Right renal pelvis (tissue), 4 donors: ENCODE measurements at regions not wholly inside any gene's neighbourhood (a gene's known extent, or its start where the extent isn't known, plus 50 kb on each side); places are given as distances from the start of the nearest gene placed in this dataset.

ENCODE experiments used
- DNase-seq, 4 donors: peaks; one replicate each; pipeline ENCODE4 v3.0.0-alpha.2; 2013; ENCODE audit warnings: low read depth in 4 of 4, low spot score in 3 of 4, missing footprints in 1 of 4

DNA sequence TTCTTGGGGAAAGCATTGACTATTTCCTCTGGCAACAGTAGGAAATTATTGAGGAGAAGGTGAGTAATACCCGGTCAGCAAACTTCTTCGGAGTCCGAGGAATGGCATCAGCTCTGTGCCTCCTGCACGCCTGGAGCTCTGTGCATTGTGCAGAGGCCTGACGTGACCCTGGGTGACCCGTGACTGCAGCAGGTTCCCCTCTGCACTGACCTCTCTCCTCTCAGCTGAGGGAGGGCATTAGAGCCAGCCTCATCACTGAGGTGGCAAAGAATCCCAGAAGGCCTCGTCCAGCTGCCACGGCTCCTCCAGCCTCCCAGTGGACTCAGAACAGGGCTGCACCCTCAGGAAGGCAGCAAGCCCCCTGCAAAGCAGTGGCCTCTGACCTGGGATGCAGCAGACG lies 502.9 kb downstream of the CD83 start:
- no peak for DNase-seq

DNA sequence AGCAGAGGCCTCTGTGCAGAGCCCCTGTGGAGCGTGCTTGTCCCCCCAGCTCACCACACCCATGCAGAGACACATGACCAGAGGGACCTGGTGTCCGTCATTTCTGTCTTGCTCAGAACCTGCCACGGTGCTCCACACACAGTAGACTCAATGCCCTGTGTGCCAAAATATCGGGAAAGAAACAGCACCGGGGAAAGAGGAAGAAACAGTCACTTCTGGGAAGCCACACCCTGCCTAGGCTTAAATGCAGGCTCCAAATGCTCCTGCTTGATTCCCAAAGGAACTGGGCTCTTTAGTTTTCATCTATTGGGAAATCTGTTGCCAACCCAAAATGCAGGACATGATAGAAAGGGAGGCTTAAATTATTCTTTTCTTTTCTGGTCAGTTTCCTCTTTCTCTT lies 503.9 kb downstream of the CD83 start:
- DNase-seq = no peak

DNA sequence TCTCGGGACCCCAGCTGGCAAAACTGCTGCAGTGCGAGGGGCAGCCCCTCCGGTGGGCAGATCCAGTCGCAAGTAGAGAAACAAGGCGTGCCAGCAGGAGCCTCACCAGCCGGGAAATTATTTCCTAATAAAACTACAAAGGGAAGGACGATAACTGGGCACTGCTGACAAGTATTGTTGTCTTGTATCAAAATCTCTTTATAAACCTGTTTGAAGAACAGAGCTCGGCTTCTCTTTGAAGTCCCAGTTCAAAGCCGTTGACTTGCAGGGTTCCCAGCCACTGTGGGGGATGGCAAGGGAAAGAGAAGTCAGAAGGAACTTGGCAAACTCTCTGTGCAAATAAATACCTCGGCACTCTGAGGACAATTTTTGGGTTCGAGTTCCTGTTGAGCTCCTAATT lies 504.5 kb downstream of the CD83 start:
- no peak for DNase-seq

DNA sequence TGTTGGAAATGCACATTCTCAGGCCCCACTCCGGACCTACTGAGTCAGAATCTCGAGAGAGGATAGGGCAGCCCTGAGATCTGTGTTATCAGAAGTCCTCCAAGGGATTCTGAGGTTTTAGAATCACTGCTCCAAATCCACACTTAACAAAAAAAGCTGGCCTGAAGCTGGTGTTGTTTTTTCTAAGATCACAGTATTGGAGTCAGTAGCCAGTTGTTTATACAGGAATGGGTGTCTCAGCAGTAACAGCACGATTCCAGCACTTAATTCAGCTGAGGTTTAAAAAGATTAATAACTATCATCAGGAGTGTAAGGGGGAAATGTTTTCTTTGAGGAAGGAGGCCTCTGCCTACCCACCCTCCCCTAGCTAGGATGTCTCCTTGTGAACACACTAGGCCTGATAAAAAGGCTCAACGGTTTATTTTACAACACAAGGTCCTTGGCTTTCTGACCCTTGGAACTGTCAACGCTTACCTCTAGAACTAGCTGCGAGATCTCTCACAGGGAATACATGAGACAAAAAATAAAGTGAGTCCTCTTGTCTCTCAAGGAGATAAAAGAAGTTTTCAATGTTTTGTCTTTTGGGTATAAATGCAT lies 505.4 kb downstream of the CD83 start:
- no peak for DNase-seq

DNA sequence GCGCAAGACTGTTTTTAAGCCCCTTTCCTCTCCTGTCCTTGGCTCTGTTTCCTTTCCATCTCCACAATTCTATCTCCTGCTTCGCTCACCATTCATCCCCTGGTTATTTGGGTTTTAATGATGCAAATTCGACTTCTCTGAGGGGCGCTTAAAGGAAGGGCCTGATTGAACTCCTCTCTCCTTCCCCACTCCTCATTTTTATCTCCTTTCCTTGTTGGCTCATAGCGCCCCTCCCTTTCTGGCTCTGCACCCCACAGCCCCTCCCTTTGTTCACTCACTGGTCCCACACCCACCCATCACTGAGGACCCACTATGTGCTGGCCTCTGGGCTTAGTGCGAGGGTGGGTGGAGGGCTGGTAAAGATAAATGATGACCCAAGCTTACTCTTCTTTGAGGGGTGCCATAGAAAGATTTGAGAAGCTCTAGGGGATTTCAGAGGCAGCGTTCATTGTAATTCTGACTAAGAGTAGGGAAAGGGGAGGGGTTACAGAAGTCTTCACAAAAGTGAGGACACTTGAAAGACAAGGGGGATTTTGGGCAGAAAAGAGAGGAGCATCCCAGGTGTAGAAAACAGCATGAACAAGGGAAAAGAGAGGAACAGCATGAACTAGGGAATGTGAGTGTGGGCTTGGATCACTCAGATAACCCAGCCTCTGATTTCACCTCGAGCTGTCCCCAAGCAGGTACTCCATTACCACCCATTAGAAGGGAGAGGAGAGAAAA lies 507.8 kb downstream of the CD83 start:
- no peak for DNase-seq

DNA sequence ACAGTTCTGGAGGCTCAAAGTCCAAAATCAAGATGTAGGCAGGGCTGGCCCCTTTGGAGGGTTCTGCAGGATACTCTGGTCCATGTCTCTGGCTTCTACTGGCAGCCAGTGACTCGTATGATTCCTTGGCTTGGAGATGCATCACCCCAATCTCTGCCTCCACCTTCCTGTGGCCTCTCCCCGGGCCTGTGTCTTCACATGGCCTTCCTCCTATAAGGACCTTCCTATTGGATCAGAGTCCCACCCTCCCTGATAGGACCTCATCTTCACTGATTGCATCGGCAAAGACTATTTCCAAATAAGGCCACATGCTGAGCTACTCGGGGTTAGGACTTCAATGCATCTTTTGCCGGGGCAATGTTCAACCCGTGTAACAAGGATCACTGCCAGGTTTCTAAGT lies 509.0 kb downstream of the CD83 start:
- no peak for DNase-seq

DNA sequence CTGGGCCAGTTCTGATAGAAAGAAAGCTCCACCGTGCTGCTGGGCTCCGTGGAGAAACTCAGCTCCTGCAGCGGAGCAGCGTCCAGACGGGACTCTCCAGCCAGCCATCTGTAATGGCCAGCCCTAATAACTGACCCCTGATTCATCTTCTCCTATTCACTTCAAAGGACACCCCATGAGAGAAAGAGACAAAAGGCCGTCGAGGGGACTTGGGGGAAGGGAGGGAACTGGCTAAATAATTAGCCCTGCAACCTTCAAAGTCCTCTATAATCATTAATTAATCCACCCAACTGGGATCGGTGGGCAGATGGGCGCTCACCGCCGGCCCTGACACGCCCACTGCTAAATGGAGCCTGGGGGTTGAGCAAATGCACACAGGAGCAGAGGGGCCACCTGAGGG lies 512.4 kb downstream of the CD83 start:
- DNase-seq = no peak

DNA sequence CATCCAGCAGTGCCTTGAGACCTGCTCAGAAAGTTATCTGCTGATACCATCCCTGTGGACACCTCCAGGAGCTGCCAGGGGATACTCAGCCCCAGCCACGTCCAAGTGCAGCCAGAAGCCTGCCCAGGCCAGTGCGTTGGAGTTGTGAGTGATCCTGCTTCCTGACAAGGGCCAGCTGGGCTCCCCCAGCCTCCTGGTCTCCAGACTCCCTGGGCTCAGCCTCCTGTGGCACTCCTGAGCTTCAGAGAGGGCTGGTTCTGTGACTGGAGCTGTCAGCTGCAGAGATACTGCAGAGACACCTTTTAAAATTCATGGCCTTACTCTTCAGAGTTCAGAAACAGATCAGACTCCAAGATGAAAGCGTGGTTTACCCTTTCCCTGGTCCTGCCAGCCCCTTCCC lies 515.9 kb downstream of the CD83 start:
- DNase-seq = no peak

DNA sequence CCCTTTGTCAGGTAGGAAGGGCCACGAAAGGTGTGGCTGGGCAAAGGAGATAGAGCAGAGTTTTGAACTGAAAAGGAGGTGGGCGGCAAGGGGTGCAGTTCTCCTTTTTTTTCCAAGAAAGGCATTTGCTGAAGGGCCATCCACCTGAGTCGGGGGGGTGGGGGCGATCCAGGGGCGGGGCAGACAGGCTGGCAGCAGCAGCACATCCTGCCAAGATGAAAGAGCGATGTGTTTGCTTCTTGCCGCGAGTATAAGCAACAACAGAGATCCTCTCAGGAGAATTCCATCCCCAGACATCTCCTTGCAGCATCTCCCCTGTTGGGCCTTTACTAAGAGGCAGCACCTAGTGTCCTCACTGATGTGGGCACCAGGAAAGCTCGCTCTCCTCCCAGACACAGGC lies 516.5 kb downstream of the CD83 start:
- DNase-seq = no peak

DNA sequence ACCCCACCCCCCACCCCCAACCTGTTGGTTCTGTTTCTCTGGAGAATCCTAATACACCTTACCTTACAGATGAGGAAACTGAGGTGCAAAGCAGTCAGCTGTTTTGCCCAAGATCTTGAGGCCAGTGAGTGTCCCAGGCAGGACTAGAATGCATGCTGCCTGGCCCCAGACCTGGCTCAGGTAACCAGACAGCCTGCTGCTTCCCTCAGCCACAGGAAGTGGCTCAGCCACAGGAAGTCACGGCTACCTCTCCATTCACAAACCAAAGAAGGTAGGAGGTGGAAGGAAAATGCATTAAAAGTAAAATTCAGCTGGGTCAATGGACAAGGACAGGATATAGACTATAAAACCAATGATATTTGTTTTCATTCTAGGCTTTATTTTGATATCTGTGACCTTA lies 517.6 kb downstream of the CD83 start:
- no peak for DNase-seq

DNA sequence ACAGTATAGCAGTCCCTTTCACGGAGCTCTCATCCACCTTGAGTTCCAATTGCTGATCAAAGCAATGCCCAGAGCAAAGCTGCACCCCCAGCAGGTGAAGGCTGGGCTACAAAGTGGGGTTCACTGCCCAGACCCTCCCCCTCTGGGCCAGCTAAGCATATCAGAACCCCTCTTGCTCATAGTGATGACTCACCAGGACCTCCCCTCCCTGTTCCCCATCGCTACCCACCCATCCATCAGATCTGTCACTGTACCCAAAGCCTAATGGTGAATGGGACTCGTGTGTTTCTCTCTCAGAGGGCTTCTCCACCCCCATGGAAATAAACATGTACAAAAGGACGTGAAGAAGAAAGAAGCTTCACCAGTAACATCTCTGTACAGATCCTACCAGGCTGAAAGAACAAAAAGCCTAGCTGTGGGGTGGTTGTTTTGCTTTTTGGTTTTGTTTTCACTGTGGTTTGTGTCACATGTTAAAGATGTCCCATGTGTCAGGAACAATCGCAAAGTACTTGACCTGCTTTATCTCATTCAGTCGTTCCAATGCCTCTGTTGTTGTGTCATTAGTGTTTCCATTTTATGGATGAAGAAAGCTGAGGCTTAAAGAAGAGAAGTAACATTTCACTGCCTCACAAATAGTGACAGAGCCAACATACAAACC lies 518.5 kb downstream of the CD83 start:
- DNase-seq = no peak

DNA sequence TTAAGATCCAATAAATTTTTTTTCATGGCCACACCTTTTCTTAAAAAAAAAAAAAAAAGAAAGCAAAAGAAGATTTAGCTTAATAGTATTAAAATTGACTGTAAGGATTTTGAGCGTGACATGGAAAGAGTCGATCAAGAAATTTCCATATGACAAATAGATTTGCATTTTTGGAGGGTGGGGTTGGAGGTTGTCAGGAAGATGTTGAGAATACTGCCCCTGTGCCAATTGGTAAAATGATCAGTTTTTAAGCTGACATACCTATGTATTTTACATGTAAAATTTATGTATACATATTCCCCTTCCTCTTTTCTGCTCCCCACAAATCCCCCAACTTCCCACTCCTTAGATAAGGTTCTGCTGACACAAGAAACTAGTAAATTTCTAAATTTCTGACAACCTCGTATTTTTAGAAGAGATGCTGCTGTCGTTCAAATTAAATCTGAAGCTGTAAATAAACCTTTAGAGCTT lies 520.9 kb downstream of the CD83 start:
- no peak for DNase-seq

DNA sequence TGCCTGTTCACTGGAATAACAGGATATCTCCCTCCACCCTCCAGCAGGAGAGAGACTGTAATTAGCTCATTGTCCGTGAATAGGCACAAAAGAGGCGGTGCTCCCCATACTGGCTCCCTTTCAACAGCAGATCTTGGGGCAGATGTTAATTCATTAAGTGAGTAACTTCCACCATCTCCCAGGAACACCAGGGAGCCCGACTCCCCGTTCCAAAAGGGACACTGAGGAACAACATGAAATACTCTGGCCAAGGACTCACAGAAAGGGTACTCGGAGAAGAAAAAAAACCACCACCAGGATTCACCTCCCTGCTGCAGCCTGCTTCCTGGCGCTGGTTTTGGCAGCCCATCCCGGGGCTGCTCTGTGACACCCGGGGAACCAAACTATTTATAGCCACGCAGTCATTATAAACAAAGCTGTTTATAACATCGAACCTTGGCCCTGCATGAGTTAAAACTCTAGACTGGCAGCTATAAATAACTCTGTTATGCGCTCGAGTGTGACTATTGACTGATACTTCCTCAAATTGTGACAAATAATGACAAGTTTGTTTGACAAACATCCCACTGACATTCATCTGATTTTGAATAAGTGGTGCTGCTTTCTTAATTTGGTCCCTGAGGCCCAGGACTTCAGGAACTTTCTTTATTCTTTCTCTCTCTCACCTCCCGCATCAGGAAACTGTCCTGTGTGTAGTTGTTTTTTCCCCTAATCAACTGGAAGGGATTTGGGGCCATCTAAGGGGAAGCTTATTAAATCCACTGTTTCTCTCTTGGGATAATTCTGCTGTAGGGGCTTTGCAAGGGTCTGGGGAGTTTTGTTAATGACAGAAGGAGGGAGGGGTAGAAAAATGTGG lies 521.6 kb downstream of the CD83 start:
- no peak for DNase-seq

DNA sequence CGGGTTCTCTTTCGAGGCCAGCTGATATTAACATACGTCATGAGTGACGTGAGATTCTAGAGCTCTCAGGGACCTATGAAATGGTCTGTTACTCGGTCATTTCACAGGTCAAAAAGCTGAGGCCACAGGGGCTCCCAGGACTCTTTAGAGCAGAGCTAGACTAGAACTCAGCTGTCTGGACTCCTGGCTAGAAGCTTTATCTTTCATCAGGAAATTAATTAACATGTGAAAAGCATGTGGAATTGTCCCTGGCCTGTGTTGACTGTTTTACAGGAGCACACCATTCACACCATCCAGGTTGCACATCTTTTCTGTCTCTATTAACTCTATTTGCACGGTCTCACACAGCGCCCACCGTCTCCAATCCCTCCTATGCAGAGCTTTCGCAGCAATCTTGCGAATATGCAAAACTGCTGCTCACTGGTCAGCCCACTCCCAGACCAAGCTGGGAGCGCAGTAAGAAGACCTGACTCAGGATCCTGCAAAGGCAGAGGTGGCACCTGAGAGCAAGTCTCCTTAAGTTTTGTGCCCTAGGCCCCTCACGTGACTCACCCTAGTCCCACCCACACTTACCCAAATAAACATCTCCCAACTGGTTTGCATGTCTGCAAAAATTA lies 522.5 kb downstream of the CD83 start:
- no peak for DNase-seq

DNA sequence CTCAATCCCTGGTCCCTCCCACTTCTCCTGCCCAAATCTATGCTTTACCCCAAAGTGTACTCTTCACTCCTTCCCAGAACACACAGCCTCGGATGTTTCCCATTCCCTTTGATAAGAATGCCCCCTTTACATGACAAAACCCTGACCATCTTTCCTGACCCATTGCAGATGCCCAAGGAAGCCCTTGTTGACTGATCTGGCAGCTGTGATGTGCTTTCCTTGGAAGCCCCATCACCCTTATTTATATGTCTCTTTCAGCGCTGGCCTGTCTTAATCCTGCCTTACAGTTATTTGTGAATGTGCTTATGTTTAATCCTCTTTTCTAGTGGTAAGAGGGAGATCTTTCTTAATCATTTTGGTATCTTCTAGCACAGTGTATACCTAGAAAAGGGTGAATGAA lies 523.1 kb downstream of the CD83 start:
- DNase-seq = no peak

DNA sequence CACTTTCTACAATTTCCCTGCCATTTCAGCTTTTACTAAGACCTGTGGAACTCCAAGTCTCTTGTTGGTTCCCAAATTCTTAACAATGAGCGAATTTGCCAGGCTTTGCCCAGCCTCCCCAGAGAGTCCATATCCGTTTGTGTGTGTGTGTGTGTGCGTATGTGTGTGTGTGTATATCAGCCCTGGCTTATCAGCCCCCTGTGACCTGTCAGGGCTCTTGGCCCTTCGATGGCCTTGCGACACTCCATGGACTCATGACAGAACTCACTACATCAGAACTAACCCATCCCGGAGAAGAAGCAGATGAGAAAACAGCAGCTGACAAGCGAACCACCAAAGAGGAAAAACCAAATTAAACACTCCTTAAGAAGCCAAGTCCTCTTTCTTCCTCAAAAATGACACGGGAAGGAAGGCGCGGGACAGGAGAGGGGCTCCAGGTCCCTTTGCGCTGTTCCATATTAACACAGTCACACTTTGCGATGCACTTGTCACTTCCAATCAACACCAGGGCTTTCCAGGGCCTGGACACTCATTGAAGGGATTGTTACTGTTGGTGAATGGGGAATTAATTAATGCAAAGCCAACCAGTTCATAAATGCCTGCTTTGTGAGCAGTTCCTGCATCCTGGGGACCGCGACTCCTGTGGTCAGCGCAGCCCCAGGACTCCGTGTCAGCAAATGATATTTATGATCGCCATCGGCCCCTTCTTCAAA lies 524.0 kb downstream of the CD83 start:
- no peak for DNase-seq

DNA sequence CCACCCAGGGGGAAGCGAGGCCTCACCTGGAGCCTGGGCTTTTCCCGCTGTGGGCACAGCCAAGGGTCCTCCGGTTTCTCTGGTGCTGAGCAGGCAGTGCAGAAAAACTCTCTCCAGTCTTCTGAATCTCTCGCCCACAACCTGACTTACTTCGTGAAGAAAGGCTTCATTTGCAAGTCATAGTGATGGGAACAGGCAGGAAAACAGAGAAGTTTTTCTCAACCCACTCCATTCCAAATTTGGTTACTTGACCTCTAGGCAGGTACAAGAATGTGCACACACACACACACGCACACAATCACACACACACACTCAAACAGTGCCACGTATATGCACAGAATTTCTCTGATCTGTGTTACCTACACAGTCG lies 524.5 kb downstream of the CD83 start:
- DNase-seq = no peak

DNA sequence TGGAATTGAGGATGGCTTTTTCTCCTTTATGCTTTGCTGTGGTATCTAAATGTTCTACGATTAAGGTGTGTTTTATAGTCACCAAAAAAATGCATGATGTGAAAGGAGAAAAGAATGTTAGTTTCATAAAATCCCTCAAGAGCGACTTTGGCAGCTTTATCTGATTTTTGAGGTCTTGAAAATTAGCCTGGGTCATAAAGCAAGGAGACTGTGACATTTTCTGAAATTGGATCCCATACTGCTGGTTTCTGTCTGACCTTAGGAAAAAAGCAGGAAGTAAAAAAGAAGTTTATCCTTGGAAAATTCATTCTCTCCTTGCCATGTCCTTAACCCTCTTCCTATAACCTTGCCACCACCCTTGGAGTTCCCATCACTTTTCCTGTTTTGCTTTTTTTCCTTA lies 525.3 kb downstream of the CD83 start:
- DNase-seq = no peak

DNA sequence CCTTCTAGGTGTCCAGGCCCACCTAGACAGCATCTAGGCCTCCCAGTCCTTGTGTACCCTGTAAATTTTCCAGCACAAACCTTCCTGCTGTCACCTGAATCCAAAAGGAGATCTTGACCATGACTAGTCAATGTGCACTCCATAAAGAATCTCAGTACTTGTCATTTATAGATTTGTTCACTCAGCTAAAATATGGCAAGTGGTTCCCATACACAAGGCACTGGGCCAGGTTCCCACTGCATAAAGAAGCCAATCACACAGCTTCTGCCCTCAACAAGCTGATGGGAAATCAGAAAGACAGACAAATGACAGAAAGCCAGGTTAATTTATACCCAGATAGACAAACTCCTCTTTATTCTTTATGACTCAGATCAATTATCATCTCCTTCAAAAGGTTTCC lies 526.8 kb downstream of the CD83 start:
- DNase-seq = no peak

DNA sequence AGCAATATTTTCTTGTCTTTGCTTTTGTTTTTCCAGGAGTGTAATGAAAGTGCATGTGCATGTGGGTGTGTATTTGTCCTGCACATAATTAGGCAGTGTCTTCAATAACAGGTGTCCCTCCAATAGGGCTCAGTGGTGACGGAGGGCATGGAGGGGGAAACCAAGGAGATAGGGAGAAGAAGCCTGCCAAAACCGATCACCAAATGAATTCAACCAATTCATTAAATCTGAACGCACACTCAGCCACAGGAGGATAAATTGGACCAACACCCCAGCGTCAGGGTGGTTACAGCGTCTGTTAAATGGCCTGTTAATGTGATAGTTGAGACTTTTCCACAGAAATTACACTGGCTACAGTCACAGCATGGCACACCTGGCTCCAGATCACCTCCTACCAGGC lies 527.6 kb downstream of the CD83 start:
- DNase-seq = no peak
